SU-DHL-6 (cell line): ENCODE measurements at regions not wholly inside any gene's neighbourhood (a gene's known extent, or its start where the extent isn't known, plus 50 kb on each side); places are given as distances from the start of the nearest gene placed in this dataset.

Source experiments
- H2AFZ ChIP-seq: fragments of 200-600 bp; sonication (generic); 2 replicates; pipeline ENCODE4 v1.6.1; 2014; ENCODE audit warnings: low read depth, mild to moderate bottlenecking, moderate library complexity, mixed read lengths, antibody characterized with exemption, low read length; ENCODE audit not compliant: severe bottlenecking
- H3F3A ChIP-seq: fragments of 200-600 bp; shearing (Covaris generic); 2 replicates; pipeline ENCODE4 v1.6.0; 2016; ENCODE audit warnings: antibody characterized with exemption, mild to moderate bottlenecking; ENCODE audit not compliant: insufficient read depth
- H3K27ac ChIP-seq: fragments of 200-600 bp; sonication (generic); 2 replicates; pipeline ENCODE4 v1.5.1; 2016; ENCODE audit warnings: low read depth, mild to moderate bottlenecking, low read length, moderate library complexity, mixed read lengths
- H3K27me3 ChIP-seq: fragments of 200-600 bp; sonication (generic), shearing (Covaris generic); 2 replicates; pipeline ENCODE4 v1.6.0; 2014; ENCODE audit warnings: mild to moderate bottlenecking, low read length
- H3K36me3 ChIP-seq: fragments of 200-600 bp; sonication (generic); 2 replicates; pipeline ENCODE4 v1.6.1; 2014; ENCODE audit warnings: mild to moderate bottlenecking, low read length, mixed read lengths
- H3K4me2 ChIP-seq: fragments of 300-600, 200-600 bp; shearing (Covaris generic), sonication (generic); 2 replicates; pipeline ENCODE4 v1.6.0; 2014; ENCODE audit warnings: low read length, low read depth, mild to moderate bottlenecking; ENCODE audit not compliant: poor library complexity, severe bottlenecking
- H3K4me3 ChIP-seq: fragments of 200-600 bp; sonication (generic); 2 replicates; pipeline ENCODE4 v1.5.1; 2014; ENCODE audit warnings: antibody characterized with exemption, low read length, mild to moderate bottlenecking, mixed read lengths; ENCODE audit not compliant: insufficient read depth, poor library complexity, severe bottlenecking
- H3K79me2 ChIP-seq: fragments of 200-600 bp; sonication (generic); 2 replicates; pipeline ENCODE4 v1.6.1; 2014; ENCODE audit warnings: mild to moderate bottlenecking, low read length, moderate library complexity; ENCODE audit not compliant: insufficient read depth
- H3K9ac ChIP-seq: fragments of 200-600 bp; sonication (generic); 2 replicates; pipeline ENCODE4 v1.7.0; 2014; ENCODE audit warnings: mild to moderate bottlenecking, low read length
- H3K9me2 ChIP-seq: fragments of 200-600 bp; sonication (generic); replicated peaks from 2 replicates; pipeline ENCODE4 v1.6.1; 2014; ENCODE audit warnings: low read length; ENCODE audit not compliant: insufficient read depth
- H3K9me3 ChIP-seq: fragments of 200-600 bp; sonication (generic); 2 replicates; pipeline ENCODE4 v1.6.1; 2014; ENCODE audit warnings: low read length, mixed read lengths; ENCODE audit not compliant: insufficient read depth
- H4K20me1 ChIP-seq: fragments of 200-600 bp; sonication (generic); 2 replicates; pipeline ENCODE4 v1.6.1; 2014; ENCODE audit warnings: low read depth, mild to moderate bottlenecking, antibody characterized with exemption, low read length, moderate library complexity, mixed read lengths
- EZH2phosphoT487 ChIP-seq: fragments of 200-600 bp; sonication (generic), shearing (Covaris generic); conservative IDR thresholded peaks from 2 replicates; pipeline ENCODE4 v1.6.1; 2018; ENCODE audit warnings: mild to moderate bottlenecking, antibody characterized with exemption, low read length, moderate library complexity, mixed read lengths
- TF ChIP-seq, protein P1 (sequence below): fragments of 200-600 bp; sonication (generic); IDR thresholded peaks from one replicate; pipeline ENCODE4 v1.5.1; 2017; ENCODE audit warnings: antibody characterized with exemption, mild to moderate bottlenecking, low read length, moderate library complexity; ENCODE audit not compliant: insufficient read depth, poor library complexity, severe bottlenecking

DNA sequence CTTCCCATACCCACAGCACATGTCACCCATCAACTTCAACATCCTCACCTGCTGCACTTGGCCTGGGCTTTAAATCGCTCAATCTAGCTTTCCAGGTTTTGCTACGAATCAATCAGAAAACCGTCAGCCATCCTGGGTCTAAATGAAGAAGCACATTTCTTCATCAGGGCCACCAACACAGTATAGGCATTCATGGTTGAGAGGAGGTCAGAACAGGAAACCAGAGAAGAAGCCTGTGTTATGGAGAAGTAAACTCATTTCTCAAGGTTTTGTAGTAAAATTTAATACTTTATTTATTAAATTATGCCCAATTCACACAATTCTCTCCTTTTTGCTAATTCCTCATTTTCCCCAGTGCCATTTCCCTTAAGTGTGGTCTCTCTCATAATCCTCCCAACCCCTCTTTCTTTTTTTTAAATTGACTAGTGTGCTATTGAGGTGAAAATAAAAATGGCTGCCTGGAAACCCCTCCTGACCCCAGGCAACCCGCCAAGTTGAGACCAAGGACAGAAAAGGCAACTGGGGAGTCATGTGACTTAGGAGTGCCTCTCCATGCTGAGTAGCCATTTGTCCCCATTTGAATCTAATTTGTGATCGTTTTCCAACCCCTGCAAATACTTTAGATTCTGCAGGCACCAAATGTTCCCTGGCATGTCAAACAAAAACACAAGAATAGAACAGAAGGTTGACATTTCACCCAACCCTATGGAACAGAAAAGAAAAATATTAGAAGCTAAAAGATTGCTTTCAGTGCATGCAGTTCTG, 181.1 kb upstream of the NAMPT start:
- no peaks in the 10 kb centered on the region for H4K20me1 ChIP-seq
- H3K27ac ChIP-seq = no peak overlapping the region
- H2AFZ ChIP-seq = no peak overlapping the region
- TF ChIP-seq, protein P1, sequence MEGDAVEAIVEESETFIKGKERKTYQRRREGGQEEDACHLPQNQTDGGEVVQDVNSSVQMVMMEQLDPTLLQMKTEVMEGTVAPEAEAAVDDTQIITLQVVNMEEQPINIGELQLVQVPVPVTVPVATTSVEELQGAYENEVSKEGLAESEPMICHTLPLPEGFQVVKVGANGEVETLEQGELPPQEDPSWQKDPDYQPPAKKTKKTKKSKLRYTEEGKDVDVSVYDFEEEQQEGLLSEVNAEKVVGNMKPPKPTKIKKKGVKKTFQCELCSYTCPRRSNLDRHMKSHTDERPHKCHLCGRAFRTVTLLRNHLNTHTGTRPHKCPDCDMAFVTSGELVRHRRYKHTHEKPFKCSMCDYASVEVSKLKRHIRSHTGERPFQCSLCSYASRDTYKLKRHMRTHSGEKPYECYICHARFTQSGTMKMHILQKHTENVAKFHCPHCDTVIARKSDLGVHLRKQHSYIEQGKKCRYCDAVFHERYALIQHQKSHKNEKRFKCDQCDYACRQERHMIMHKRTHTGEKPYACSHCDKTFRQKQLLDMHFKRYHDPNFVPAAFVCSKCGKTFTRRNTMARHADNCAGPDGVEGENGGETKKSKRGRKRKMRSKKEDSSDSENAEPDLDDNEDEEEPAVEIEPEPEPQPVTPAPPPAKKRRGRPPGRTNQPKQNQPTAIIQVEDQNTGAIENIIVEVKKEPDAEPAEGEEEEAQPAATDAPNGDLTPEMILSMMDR = no peak
- no peak for TF ChIP-seq EZH2phosphoT487
- H3K79me2 ChIP-seq = no peaks in the 10 kb centered on the region
- H3K36me3 ChIP-seq = no peaks in the 10 kb centered on the region
- no peaks in the 10 kb centered on the region for H3K9me2 ChIP-seq
- no peak overlapping the region for H3K4me3 ChIP-seq
- no peaks in the 10 kb centered on the region for H3K9me3 ChIP-seq
- H3F3A ChIP-seq = no peaks in the 10 kb centered on the region
- H3K27me3 ChIP-seq = no peaks in the 10 kb centered on the region
- no peak overlapping the region for H3K9ac ChIP-seq
- no peak overlapping the region for H3K4me2 ChIP-seq

DNA sequence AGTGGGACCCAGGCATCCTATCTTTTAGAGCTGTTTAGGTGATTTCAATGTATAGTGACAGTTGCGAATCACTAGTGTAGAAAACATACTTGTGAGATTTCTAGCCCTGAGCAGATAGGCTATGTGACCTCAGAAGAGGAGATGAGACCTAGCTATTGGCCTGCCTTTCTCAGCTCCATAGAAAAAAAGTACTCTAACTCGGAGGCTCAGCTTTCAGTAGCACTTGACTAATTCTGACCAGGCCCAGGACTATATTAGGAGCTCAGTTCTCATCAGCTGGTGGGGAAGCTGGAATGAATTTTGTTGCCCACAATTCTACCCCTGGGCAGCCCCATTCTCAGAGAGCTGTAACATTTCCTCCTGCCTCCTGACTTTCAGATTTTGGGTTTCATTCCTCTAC, 179.9 kb upstream of the NAMPT start:
- no peak overlapping the region for H3K4me3 ChIP-seq
- no peak for TF ChIP-seq EZH2phosphoT487
- TF ChIP-seq, protein P1 = no peak
- no peaks in the 10 kb centered on the region for H3K9me2 ChIP-seq
- H3K4me2 ChIP-seq = no peak overlapping the region
- H3K27me3 ChIP-seq = no peaks in the 10 kb centered on the region
- no peaks in the 10 kb centered on the region for H4K20me1 ChIP-seq
- no peaks in the 10 kb centered on the region for H3K36me3 ChIP-seq
- no peak overlapping the region for H2AFZ ChIP-seq
- H3K9ac ChIP-seq = no peak overlapping the region
- H3K9me3 ChIP-seq = no peaks in the 10 kb centered on the region
- H3K79me2 ChIP-seq = no peaks in the 10 kb centered on the region
- H3F3A ChIP-seq = no peaks in the 10 kb centered on the region
- H3K27ac ChIP-seq = no peak overlapping the region

DNA sequence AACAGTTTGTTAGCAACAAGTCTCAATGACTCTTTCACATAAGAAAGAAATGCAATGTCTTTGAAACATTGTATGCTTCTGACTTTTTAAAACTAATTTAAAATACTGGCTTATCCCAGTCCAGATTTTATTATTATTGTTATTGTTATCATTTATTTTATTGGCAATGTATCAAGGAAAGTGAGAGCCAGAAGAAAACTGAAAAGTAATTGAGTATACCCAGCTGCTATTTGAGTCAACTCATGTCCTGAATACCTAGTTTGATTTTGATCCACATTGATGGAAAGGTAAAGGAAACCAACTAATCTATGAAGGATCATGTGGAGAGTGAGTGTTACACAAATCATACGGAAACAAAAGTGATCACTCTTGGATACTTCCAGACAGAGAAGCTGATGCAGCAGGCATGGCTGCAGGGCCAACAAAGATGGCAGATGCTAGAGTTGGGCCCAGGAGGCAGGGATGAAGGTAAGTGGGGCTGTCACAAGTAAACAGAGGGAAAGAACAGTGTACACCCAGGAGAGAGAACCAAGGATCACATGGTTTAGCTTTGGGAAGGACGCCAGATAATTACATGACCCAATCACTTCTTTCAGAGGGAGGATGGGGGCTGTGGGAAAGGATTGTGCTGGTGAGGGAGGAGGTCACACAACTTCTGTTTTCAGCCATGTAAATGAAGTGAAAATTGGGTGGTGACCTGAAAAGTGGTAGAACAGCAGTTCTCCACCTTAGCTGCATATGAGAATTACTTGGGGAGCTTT, 179.2 kb upstream of the NAMPT start:
- Histone ChIP-seq H3K9me2 (no peaks in the 10 kb centered on the region), H3K79me2 (no peaks in the 10 kb centered on the region), H3K9me3 (no peaks in the 10 kb centered on the region), H3K4me3 (no peak overlapping the region), H3F3A (no peaks in the 10 kb centered on the region), H3K27me3 (no peaks in the 10 kb centered on the region), H4K20me1 (no peaks in the 10 kb centered on the region), H3K36me3 (no peaks in the 10 kb centered on the region), H3K9ac (no peak overlapping the region), H3K27ac (no peak overlapping the region), H2AFZ (no peak overlapping the region), H3K4me2 (no peak overlapping the region)
- TF ChIP-seq EZH2phosphoT487 = no peak
- TF ChIP-seq, protein P1 = no peak
